GM19238 (cell line): ENCODE measurements at regions not wholly inside any gene's neighbourhood (a gene's known extent, or its start where the extent isn't known, plus 50 kb on each side); places are given as distances from the start of the nearest gene placed in this dataset.

Source experiments
- DNase-seq: peaks from one replicate; pipeline ENCODE4 v3.0.0; 2011; ENCODE audit warnings: low spot score; ENCODE audit not compliant: insufficient read length

DNA sequence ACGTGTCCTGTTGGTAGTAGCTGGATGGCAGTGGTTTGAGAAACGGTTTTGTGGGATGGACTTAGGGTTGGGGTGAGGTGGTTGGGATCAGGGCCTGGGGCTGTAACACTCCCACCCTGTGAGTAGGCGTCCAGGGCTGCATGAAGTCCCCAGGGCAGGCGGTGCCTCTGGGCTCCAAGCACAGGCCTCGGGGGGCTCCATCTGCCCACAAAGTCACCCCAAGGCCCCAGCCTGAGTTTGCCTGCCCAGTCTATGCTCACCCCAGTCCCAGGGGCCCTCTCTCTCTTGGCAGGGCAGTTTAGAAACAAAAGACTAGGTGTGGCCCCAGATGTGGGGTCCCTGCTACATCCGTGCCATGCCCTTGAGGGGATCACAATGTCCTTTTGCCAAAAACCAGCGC lies 86.9 kb upstream of the PRR23E start:
- DNase-seq: no peak

GRCh38 chr3:127106456-127106855 lies 86.5 kb upstream of the PRR23E start:
- DNase-seq: no peak

GRCh38 chr3:127107002-127107401 lies 85.9 kb upstream of the PRR23E start:
- no peak for DNase-seq

DNA sequence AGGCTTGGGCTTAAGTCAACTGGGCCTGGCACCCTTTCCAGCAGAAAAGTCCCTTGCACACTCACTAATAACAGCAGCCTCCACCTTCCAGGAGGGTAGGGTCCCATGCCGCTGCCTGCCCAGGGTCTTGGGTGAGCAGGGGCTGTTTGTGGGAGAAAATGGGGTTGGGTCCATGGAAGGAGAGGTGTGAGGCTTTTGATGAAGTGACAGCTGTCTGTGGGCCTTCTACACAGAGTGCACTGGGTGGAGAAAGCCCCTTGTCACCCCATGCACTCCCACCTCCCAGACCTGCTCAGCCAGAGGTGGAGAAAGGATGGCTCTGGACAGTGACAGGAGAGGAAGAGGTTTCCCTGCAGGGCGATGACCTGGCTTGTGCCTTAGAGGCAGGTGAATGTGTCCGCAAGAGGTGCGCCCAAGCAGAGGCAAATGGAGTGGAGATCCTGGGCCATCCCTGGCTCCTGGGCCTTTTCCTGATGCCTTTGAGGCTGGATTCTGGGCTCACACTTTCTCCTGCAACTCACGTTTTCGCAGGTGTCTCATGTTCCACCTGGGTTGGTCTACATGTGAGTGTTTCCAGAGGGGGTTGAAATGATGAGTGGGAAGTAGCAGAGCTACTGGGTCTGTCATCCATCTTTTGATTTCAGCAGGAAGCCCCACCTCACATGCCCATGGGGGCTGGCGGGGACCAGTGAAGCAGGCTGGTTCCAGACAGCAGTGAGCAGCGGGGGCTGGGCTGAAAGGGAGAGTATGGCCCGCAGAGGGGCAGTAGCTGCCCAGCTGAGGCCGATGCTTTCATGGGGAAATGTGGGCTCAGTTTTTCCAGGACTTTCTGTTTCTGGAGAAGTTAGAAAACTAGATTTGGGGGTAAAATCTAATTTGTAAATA lies 85.2 kb upstream of the PRR23E start:
- DNase-seq: no peak

GRCh38 chr3:127108796-127109195 lies 84.1 kb upstream of the PRR23E start:
- no peak for DNase-seq

GRCh38 chr3:127110982-127111693 lies 81.8 kb upstream of the PRR23E start:
- no peak for DNase-seq

GRCh38 chr3:127112796-127113570 lies 79.9 kb upstream of the PRR23E start:
- DNase-seq: no peak

GRCh38 chr3:127113571-127113891 lies 79.4 kb upstream of the PRR23E start:
- DNase-seq: no peak

DNA sequence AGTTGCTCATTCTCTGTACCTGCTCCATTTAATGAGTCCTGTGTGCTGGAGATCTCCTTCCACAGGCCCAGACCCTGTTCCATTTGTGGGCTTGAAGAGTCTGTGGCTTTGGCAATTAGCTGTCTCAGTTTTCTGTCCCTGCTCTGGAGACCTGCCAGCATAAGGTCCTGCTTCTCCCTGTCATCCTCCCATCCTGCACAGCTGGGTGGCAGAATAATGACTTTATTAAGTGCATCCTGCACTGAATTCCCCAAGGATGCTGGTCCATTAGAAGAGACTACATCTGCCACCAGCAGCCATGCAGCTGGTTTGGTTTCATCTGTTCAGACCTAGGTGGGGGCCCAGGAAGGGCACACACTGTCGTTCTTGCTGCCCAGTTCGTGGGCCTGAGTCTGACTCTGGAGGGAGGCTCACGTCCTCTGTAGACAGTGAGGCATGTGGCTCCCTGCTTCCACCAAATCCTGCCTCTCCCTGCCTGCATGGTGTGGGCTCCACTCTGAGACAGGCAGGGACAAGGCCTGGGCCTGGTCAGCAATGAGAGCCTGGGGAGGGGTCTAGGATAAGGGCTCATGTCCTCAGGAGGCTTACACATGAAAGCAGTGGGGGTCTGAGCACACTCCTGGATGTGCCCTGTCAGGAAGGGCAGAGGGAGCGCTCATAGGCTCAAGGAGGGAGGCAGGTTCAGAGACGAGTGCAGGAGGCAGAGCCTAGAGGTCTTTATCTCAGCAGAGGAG lies 78.4 kb upstream of the PRR23E start:
- DNase-seq: no peak

DNA sequence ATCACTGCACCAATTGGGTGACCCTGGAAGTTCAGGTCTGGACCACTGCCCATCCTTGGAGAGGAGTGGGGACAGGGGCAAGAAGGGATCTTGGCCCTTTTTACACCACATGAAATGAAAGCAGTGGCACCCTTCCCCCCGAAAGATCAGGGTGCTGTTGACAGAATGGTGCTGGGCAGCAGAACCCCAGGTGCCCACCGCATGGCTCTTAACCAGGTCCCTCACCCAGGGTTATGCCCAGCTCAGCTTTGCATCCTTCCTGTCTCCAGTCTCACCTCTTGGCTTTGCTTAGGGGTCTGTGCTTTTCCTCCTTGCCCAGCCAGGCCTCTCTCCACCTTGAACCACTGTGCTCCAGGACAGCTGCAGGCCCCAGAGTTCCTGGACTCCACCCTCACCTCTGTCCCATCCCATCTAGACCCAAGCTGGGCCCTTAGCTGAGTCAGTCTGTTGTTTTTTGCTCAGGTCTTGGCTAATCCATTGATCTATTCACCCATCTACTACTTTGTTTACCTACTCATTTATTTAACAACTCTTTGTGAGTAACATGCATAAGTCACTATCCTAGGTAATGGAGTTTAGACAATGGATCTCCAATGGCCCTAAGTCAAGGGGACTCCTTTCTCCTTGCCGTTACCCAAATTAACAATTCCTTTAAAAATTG lies 77.1 kb upstream of the PRR23E start:
- no peak for DNase-seq

GRCh38 chr3:127118366-127118765 lies 74.6 kb upstream of the PRR23E start:
- DNase-seq: no peak

GRCh38 chr3:127119693-127120464 lies 73.1 kb upstream of the PRR23E start:
- DNase-seq: no peak

DNA sequence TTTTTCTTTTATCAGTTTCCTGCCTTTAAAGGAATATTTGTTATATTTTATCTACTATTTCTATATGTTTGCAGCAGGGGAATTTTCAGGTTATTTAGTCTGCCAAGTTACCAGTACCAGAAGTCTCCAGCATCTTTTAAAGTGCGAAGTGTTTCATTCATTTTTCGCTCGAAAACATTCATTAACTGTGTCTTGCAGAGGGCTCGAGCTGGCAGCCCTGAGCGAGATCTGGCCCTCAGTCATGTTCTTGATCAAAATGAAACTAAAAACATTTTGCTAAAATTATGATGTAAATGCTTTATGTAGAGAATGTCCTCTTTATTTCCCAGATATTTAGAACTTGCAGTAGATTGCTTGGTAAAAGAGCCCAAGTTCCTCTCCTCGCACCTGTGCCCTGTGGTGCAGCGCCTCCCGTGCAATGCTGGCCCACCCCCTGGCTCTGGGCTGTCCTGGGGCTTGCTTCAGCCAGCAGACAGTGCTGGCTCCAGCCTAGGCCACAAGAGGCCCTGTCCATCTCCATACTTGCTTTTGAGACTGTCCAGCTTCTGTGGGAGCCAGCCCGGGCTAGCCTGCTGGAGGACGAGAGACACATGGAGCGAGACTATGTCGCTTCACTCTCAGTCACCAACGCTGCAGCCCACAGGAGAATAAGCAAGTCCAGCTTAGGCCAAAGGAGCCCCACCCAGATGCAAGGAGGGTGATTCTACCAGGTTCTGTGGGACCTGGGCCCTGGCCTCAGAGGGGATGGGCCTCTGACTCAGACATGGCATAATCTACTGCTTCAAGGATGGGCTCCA lies 71.9 kb upstream of the PRR23E start:
- DNase-seq: no peak

DNA sequence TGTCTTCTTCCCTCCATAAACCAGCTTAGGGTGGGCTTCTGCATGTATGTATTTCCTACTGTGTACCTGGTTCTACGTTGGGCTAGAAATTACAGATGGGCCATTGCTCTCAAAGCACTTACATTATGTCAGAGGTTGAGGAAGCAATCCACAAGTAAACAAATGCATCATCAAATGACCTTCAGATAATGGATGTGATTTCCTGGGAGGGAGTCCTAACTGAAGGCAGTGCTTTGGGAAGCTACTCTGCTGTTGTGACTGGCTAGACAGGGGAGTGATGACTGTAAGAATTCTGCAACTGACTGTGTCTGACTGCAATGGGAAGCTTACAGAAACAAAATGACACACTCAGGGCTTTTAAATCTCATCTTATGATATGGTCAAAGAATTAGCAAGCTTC lies 71.0 kb upstream of the PRR23E start:
- DNase-seq: no peak

DNA sequence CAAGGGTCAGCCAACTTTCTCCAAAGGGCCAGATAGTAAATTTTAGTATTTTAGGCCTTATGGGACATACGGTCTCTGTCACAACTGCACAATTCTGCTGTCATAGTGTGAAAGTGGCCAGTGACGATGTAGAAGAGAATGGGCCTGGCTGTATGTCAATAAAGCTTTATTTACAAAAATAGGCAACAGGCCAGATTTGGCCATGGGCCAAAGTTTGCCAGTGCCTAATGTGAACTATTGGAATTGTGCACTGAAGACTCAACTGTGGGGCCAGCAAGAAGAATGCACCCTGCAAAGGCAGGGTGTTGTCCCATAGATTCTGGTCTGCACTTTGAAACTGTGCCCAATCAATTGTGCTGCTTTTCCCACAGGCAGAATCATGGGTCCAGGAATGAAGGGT lies 69.4 kb upstream of the PRR23E start:
- DNase-seq: no peak

- DNase-seq: no peak
These were observed 68.8 kb upstream of the PRR23E start for GRCh38 chr3:127124120-127124519.

GRCh38 chr3:127131424-127132170 lies 61.3 kb upstream of the PRR23E start:
- DNase-seq: no peak

DNA sequence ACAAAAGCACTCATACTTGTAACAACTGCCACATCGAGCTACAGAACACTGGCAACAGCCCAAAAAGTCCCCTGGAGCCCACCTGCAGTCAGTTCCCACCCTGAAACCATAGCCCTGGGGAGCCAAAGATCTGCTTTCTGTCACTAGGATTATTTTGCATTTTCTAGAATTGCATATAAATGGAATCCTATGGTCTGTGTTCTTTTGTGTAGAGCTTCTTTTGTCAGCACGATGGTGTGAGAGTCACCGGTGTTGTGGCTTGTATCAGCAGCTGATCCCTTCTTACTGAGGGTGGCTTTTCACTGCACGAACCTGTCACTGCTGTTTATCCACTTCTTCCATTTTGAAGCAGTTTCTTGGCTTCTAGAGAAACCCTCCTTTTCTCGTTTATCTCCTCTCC lies 60.1 kb upstream of the PRR23E start:
- no peak for DNase-seq

GRCh38 chr3:127133971-127134370 lies 59.0 kb upstream of the PRR23E start:
- DNase-seq: no peak
